ENCODE measurements at regions not wholly inside any gene's neighbourhood (a gene's known extent, or its start where the extent isn't known, plus 50 kb on each side); places are given as distances from the start of the nearest gene placed in this dataset.
"Not testable (repeated sequence)": the region's sequence is repeated elsewhere in the genome, so short reads cannot be mapped to it uniquely, and the experiment has no call there.

- Histone ChIP-seq H3K27ac (ENCODE audit: low read depth in 1 of 2, low read length in 2 of 2) (no peak overlapping the region), H3K9me3 (ENCODE audit: control insufficient read depth in 1 of 2, insufficient read depth in 1 of 2, low read length in 2 of 2) (peaks cover 0 to 13% of the 10 kb centered on the region in 2 experiments), H3K27me3 (ENCODE audit: control insufficient read depth in 1 of 2, insufficient read depth in 2 of 2, low read length in 2 of 2) (no peaks in the 10 kb centered on the region), H3K4me3 (ENCODE audit: low read length) (no peak overlapping the region), H3K36me3 (ENCODE audit: insufficient read depth, low read length) (no peaks in the 10 kb centered on the region), H3K4me1 (ENCODE audit: insufficient read depth, low read length) (no peaks in the 10 kb centered on the region)
- Mint-ChIP-seq H3K36me3 (ENCODE audit: low read depth) (no peaks in the 10 kb centered on the region), H3K27ac (no peak overlapping the region), H3K4me3 (no peak overlapping the region), H3K4me1 (ENCODE audit: low read depth) (no peaks in the 10 kb centered on the region), H3K9me3 (no peaks in the 10 kb centered on the region), H3K27me3 (peaks cover 28% of the 10 kb centered on the region)
- DNase-seq: no peak
- TF ChIP-seq, protein P1, sequence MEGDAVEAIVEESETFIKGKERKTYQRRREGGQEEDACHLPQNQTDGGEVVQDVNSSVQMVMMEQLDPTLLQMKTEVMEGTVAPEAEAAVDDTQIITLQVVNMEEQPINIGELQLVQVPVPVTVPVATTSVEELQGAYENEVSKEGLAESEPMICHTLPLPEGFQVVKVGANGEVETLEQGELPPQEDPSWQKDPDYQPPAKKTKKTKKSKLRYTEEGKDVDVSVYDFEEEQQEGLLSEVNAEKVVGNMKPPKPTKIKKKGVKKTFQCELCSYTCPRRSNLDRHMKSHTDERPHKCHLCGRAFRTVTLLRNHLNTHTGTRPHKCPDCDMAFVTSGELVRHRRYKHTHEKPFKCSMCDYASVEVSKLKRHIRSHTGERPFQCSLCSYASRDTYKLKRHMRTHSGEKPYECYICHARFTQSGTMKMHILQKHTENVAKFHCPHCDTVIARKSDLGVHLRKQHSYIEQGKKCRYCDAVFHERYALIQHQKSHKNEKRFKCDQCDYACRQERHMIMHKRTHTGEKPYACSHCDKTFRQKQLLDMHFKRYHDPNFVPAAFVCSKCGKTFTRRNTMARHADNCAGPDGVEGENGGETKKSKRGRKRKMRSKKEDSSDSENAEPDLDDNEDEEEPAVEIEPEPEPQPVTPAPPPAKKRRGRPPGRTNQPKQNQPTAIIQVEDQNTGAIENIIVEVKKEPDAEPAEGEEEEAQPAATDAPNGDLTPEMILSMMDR (IDR thresholded peaks at IDR 0.05): no peak
- ChIA-PET POLR2A (no interaction called here), CTCF (no interaction called here)
- no peak for ATAC-seq (ENCODE audit: poor library complexity)
- intact Hi-C loops (cut with DNase I, micrococcal nuclease): no loop called here
Measured at GRCh38 chr20:4625687-4626086, 60.6 kb upstream of the PRNP start.

GRCh38 chr20:4624675-4625336, 61.5 kb upstream of the PRNP start:
- H3K36me3 ChIP-seq (ENCODE audit: insufficient read depth, low read length); DNase-seq; H3K27ac ChIP-seq (ENCODE audit: low read depth in 1 of 2, low read length in 2 of 2); H3K36me3 Mint-ChIP-seq (ENCODE audit: low read depth); H3K4me3 ChIP-seq (ENCODE audit: low read length); H3K4me3 Mint-ChIP-seq; H3K27ac Mint-ChIP-seq; H3K27me3 ChIP-seq (ENCODE audit: control insufficient read depth in 1 of 2, insufficient read depth in 2 of 2, low read length in 2 of 2); H3K4me1 ChIP-seq (ENCODE audit: insufficient read depth, low read length); H3K4me1 Mint-ChIP-seq (ENCODE audit: low read depth); H3K9me3 Mint-ChIP-seq; CTCF ChIA-PET; POLR2A ChIA-PET; ATAC-seq (ENCODE audit: poor library complexity); intact Hi-C loops (cut with DNase I, micrococcal nuclease): not testable (repeated sequence)
- H3K9me3 ChIP-seq (ENCODE audit: control insufficient read depth in 1 of 2, insufficient read depth in 1 of 2, low read length in 2 of 2): peaks cover 0 to 13% of the 10 kb centered on the region in 2 experiments
- H3K27me3 Mint-ChIP-seq: peaks cover 33% of the 10 kb centered on the region

DNA sequence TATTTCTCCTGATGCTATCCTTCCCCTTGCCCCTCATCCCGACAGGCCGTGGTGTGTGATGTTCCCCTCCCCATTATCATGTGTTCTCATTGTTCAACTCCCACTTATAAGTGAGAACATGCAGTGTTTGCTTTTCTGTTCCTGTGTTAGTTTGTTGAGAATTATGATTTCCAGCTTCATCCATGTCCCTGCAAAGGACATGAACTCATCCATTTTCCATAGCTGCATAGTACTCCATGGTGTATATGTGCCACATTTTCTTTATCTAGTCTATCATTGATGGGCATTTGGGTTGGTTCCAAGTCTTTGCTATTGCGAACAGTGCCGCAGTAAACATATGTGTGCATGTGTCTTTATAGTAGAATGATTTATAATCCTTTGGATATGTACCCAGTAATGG, 67.1 kb upstream of the PRNP start:
- H3K4me1 Mint-ChIP-seq (ENCODE audit: low read depth); ATAC-seq (ENCODE audit: poor library complexity); H3K4me3 ChIP-seq (ENCODE audit: low read length); H3K36me3 Mint-ChIP-seq (ENCODE audit: low read depth); H3K9me3 Mint-ChIP-seq; H3K4me1 ChIP-seq (ENCODE audit: insufficient read depth, low read length); H3K27me3 ChIP-seq (ENCODE audit: control insufficient read depth in 1 of 2, insufficient read depth in 2 of 2, low read length in 2 of 2); CTCF ChIA-PET; H3K27ac ChIP-seq (ENCODE audit: low read depth in 1 of 2, low read length in 2 of 2); H3K9me3 ChIP-seq (ENCODE audit: control insufficient read depth in 1 of 2, insufficient read depth in 1 of 2, low read length in 2 of 2); intact Hi-C loops (cut with DNase I, micrococcal nuclease); H3K36me3 ChIP-seq (ENCODE audit: insufficient read depth, low read length); H3K4me3 Mint-ChIP-seq; POLR2A ChIA-PET; DNase-seq; H3K27ac Mint-ChIP-seq: not testable (repeated sequence)
- peaks cover 23% of the 10 kb centered on the region for H3K27me3 Mint-ChIP-seq

- Mint-ChIP-seq H3K9me3 (no peaks in the 10 kb centered on the region), H3K27me3 (peaks cover 16% of the 10 kb centered on the region), H3K4me1 (ENCODE audit: low read depth) (peaks cover 6% of the 10 kb centered on the region), H3K36me3 (ENCODE audit: low read depth) (no peaks in the 10 kb centered on the region), H3K27ac (no peak overlapping the region), H3K4me3 (no peak overlapping the region)
- ChIA-PET CTCF (no interaction called here), POLR2A (no interaction called here)
- Histone ChIP-seq H3K4me1 (ENCODE audit: insufficient read depth, low read length) (peaks cover 8% of the 10 kb centered on the region), H3K4me3 (ENCODE audit: low read length) (no peak overlapping the region), H3K27ac (ENCODE audit: low read depth in 1 of 2, low read length in 2 of 2) (no peak overlapping the region), H3K27me3 (ENCODE audit: control insufficient read depth in 1 of 2, insufficient read depth in 2 of 2, low read length in 2 of 2) (no peaks in the 10 kb centered on the region), H3K9me3 (ENCODE audit: control insufficient read depth in 1 of 2, insufficient read depth in 1 of 2, low read length in 2 of 2) (no peaks in the 10 kb centered on the region), H3K36me3 (ENCODE audit: insufficient read depth, low read length) (no peaks in the 10 kb centered on the region)
- DNase-seq: no peak
- TF ChIP-seq, protein P1 (IDR thresholded peaks at IDR 0.05): no peak
- intact Hi-C loops (cut with DNase I, micrococcal nuclease): no loop called here
- ATAC-seq (ENCODE audit: poor library complexity): no peak
Measured at GRCh38 chr20:4617484-4617883, 68.8 kb upstream of the PRNP start.
